ENCODE measurements at regions not wholly inside any gene's neighbourhood (a gene's known extent, or its start where the extent isn't known, plus 50 kb on each side); places are given as distances from the start of the nearest gene placed in this dataset.
"Not testable (repeated sequence)": the region's sequence is repeated elsewhere in the genome, so short reads cannot be mapped to it uniquely, and the experiment has no call there.

DNA sequence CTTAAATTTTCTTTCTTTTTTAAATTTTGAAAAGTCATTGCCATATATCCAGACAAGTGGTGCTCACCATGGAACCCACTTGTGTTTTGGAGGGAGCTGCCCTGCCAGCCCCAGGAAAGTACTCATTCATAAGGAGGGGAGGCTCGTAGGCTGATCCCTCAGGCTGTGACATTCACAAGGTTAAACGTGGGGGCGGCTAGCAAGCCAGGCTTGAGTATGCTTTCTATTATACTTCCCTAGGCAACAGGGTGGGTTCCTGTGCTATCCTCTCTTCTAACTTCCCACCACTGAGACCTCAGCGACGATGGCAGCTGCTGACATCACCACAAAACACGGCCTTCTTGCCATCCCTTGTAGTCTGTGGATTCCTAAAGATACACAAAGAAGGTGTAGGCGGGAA is 160.5 kb upstream of the C2CD4B start:
- DNase-seq, result no peak

DNA sequence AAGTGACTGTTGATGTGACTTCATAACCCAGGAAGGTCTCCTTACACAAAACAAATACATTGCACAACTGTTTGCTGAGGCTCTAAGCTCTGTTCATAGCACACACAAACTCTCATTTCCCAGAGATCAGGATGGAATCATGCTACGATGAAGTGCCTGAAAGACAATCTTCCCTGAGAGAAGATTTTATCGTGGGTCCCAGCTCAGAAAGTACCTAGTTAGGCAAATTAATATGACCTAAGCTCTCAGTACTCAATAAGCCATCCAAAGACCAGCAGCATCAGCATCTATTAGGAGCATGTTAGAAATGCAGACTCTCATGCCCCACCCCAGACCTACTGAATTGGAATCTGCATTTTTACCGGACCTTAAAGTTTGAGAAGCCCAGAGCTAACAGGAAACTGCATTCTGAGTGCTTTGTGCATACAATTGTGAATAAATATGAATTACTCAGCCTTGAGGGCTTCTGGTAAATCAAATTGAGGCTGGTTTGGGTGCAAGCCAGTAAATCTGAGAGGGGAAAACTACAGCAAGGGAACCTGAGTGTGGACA is 161.5 kb upstream of the C2CD4B start:
- DNase-seq, result no peak

DNA sequence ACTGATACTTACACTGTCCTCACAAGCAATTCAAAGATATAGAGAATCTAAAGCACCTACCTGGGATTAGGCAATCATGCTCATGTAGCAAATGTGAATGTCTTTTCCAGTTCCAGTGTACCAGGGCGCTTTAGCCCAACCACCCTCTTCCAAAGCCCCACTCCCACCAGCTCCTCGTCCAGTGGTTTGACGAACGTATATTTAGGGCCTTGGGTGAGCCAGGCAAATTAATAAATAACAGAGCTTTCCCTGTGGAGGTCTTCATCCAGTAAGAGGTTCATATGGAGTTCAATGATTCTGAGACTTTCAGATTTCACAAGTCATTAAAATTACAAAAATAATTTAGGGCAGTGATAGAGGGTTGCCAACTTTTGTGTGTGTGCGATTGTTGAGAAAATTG is 162.3 kb upstream of the C2CD4B start:
- DNase-seq, result no peak

DNA sequence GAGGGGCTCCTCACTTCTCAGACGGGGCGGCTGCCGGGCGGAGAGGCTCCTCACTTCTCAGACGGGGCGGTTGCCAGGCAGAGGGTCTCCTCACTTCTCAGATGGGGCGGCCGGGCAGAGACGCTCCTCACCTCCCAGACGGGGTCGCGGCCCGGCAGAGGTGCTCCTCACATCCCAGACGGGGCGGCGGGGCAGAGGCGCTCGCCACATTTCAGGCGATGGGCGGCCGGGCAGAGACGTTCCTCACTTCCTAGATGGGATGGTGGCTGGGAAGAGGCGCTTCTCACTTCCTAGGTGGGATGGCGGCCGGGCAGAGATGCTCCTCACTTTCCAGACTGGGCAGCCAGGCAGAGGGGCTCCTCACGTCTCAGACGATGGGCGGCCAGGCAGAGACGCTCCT is 167.4 kb upstream of the C2CD4B start:
- not testable (repeated sequence) for DNase-seq

DNA sequence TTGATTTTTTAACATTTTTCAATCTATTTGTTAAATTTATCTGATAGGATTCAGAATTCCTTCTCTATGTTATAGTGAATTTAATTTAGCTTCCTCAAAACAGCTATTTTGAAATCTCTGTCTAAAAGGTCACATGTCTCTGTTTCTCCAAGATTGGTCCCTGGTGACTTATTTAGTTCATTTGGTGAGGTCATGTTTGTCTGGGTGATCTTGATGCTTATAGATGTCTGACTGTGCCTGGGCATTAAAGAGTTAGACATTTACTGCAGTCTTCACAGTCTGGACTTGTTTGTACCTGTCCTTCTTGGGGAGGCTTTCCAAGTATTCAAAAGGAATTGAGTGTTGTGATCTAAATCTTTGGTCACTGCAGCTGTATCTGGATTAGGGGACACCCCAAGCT is 169.5 kb upstream of the C2CD4B start:
- no peak for DNase-seq

DNA sequence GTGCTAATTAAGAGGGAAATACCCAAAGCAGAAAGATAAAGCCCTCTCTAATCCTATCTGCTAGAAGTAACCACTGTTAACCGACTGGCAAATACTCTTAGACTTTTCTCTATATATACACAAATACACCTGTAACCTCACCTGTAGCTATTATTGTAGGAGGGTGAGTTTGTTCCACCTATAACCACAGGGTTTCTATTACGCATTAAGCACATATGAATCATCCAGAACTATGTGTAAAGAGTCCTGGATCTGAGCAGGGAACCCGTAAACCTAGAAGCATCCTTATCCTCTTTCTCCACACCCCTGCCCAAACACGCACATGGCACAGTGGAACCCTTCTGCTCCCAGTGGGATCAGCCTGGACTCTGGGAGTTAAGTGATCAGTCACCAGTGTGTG is 172.8 kb upstream of the C2CD4B start:
- DNase-seq, result no peak

DNA sequence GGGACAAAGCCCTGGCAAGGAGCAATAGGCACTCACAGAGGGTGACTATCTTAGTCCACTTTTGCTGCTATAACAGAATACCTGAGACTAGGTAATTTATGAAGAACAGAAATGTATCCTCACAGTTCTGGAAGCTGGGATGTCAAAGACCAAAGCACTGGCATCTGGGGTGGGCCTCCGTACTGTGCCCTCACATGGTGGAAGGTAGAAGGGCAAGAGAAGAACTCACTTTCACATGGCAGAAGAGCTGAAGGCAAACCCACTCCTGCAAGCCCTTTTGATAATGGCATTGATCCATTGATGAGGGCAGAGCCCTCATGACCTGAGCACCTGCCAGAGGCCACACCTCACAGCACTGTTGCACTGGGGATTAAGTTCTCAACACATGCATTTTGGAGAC is 173.4 kb upstream of the C2CD4B start:
- DNase-seq, result no peak

DNA sequence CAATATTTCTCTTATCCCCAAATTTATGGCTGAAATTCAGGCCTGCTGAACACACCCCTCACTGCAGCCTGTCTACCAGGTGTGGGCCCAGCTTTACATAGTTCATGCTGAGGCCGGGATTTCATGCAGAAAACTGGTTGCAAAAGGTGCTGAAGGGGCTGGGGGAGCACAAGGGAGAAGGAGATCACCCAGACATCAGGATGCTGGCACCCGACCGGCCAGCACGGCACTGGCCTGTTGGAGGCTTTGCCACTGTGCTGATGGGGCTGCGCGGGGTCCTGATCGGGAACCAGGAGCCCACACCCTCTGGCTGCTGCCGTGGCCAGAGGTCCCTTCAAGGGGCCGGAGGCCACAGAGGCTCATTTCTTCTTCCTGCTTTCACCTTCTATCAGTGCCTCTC is 177.9 kb upstream of the C2CD4B start:
- no peak for DNase-seq

DNA sequence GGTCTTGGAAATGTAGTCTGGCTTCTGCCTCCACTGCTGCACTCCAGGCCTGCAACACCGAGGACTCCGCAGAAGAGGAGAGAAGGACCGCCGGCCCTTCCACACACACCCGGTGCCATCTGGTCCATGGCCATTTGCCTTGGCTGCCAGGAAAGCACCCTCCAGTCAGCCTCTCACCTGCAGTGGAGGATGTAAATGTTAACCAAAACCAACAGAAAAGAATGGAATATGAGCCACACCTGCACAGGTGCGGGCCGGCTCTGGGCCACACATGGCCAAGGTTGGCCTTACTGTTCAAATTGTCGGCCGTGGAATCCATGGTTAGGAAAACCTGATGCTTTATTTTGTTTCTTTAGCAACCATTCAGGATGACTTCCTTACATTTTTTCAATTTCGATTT is 178.3 kb upstream of the C2CD4B start:
- no peak for DNase-seq

DNA sequence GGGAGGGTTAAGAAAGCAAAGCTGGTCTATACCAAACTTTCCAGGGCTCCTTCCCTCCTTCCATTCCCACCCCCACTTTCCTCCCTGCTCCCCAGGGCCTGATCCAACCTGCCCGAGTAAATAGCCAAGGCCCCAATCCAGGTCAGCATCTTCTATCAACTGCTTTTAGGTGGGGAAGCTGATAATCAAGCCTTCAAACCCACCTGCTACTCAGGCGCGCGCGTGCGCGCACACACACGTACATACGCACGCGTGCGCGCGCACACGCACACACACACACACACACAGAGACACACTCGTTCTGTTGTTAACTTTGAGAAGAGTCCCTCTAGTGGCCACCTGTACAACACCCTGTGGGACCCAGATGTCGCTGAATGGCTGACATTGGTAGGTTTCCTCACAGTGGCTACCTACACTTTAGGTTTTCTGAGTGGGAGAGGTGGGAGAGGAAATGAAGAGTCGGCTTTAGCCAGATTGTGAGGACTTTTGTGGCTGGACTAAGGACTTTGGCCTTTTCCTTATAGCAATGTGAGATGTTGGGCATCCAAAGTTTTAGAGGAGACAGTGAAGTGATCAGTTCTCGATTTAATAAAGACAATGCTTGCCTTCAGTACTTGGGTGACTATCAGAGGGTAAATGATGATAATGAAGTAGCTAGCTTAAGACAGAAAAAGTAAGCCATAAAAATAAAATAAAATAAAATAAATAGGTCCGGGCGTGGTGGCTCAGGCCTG is 179.9 kb upstream of the C2CD4B start:
- DNase-seq, result peak; percentile 40

DNA sequence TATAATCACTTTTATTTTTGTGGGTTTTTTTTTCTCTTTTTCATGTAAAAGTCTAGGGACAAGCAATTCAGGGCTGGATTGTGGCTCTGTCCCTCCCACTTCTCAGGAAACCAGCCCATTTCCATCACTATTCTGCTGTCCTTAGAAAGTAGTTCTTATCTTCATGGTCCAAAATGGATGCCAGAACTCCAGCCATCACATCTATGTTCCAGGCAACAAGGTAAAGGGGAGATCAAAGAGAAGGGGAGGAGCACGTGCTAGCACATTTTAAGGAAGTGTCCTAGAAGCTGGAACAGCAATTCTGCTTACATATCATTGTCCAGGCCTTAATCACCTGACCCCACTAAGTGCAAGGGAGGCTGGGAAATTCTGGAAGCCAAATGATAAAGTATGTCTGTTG is 181.1 kb upstream of the C2CD4B start:
- DNase-seq, result no peak

DNA sequence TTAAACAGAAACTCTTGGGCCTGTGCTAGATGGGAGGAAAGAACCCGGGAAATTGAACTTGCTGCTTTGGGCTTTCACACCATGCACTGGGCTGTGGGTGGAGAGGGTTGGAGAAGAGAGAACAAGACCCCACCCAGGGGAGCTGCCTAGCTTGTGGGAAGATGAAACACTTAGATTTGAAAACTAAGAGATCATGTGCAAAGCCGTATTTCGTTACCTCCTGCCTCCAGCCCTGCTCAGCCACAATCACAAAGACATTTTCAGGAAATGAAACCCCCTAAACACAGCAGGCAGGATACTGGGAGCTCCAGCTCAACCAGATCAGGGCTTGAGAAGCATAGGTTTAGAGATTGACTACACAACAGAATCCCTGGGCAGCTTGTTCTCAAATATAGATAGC is 183.0 kb upstream of the C2CD4B start:
- no peak for DNase-seq

DNA sequence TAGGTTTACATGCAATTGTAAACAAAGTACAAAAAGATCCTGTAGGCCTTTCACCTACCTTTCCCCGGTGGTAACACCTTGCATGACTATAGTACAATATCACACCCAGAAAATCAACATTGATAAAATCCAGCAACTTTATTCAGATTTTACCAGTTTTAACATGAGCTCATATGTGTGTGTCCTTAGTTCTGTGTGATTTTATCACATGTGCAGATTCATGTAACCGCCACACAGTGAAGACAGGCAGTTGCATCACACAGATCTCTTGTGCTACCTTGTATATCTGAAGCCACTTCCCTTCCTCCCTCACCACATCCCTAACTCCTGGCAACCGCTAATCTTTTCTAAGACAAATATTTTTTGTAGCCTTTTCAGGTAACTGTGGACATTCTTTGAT is 183.5 kb upstream of the C2CD4B start:
- DNase-seq, result no peak

DNA sequence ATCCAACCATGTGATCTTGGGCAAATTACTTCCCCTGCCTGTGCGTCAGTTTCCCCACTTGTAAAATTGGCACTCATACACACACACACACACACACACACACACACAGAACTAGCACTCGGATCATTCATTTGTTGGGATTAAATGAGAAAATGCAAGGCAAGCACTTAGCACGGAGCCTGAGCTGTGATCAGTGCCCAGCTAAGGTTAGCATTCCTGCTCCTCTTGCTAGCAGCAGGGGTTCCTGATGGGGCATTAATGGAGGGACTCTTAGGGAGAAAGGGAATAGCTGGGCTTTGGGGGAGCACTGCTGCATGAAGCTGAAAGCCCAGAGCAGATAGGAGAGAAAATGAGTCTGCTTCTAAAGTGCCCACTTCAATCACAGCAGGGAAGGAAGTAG is 187.7 kb upstream of the C2CD4B start:
- DNase-seq, result no peak

DNA sequence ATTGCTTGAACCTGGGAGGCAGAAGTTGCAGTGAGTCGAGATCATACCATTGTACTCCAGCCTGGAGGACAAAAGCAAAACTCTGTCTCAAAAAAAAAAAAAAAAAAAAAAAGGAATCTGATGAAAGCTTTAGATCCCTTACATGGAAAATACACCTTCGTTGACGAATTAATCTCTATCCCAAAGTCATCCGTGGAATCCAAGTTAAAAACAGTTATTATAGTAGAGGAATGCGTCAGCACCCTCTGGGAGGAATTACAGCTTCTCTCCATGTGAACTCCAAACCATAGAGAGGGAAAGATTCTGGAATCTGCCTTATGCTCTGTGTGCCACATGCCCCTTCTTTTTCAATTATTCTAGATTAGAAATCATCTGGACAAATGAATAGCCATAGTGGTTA is 192.3 kb upstream of the C2CD4B start:
- no peak for DNase-seq

DNA sequence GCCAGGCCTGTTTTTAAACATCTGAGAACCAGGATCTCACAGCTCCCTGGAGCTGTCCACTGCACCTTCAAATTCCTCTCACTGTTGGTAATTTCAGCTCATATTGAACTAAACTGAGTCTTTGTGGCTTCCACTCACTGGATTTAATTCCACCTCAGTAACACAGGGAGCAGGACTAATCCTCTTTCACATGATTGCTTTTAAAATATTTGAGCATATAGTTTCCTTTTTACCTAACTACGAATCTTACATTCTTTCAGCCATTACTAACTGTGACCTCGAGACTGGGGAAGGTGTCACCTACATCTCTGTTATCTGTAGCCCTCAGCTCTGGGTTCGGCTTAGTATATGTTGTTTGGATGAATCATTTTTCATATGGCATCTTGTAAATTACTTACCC is 194.3 kb upstream of the C2CD4B start:
- DNase-seq, result no peak

DNA sequence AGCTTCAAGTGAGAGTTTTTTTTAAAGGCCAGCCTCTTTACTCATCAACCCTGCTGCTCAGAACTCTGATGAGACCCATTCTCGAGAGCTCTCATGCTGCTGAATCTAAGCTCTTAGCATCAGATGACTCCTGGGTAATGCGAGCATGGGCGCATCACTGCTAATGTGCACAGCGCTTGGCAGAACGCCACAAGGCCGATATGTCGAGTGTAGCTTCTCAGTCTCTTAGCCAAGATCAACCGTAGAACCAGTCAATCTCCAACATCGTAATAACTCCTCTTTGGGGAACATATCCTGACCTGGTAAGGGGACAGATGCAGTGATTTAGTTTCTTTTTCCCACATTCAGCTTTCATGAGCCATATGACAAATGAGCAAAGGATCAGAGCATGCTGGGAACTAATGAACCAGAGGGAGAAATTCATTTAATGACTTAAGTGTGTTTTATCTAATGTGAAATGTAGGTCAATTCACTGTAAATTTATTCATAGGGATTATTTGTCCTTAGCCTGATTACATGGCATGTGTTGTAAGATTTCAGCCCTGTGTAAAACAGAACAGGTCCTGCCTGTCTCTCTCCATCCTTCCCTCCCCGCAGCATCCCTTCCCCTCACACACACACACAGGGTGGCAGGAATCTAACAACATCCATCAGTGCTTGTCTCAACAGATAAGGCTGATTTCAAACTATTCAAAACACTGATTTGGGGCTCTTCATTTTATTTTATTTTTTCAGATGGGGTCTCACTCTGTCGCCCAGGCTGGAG is 195.4 kb upstream of the C2CD4B start:
- no peak for DNase-seq

DNA sequence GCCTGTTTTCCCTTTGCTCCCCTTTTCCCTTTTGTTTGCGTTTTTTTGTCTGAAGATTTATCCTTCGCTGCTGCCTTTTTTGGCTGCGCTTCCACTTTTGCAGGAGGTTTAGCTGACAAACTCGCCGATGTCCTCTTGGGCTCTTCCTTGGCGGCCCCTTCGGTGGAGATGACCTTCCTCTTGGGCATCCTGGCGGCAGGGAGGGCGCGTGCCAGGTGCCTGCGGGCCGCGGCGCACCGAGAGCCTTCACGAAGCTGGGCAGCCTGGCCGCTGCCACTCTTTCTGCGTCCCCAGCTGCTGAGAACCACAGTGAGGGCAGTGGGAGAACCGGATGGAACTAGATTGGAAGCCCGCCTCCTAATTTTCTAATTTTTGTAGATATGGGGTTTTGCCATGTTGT is 197.1 kb upstream of the C2CD4B start:
- no peak for DNase-seq

DNA sequence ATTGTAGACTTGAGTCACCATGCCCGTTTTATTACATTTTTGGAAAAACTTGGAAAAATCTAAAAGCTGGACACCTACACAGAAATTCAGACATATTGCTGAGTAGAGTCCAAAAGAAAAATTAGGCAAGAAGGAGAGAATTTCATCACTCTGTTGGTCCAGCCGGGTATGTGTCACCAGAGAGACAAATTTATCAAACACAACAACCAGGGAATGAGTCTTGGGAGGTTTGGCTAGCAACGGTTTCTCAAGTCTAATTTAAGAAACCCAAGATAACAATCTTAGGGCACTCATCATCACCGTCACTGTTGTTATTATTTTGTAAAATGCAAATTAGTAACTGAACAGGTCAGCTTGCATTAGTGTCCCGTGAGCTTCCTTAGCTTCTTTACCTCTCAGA is 197.5 kb upstream of the C2CD4B start:
- no peak for DNase-seq

DNA sequence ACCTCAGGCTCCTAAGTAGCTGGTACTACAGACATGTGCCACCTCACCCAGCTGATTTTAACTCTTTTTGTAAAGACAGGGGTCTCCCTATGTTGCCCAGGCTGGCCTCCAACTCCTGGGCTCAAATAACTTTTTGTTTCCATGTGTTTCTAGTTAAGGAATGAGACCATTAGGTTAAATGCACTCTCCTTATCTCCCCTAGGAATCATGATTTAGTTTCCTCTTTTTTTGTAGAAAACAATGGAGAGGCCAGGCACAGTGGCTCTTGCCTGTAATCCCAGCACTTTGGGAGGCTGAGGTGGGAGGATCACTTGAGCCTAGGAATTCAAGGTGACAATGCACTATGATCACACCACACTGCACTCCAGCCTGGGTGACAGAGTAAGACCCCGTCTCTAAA is 198.8 kb upstream of the C2CD4B start:
- no peak for DNase-seq

DNA sequence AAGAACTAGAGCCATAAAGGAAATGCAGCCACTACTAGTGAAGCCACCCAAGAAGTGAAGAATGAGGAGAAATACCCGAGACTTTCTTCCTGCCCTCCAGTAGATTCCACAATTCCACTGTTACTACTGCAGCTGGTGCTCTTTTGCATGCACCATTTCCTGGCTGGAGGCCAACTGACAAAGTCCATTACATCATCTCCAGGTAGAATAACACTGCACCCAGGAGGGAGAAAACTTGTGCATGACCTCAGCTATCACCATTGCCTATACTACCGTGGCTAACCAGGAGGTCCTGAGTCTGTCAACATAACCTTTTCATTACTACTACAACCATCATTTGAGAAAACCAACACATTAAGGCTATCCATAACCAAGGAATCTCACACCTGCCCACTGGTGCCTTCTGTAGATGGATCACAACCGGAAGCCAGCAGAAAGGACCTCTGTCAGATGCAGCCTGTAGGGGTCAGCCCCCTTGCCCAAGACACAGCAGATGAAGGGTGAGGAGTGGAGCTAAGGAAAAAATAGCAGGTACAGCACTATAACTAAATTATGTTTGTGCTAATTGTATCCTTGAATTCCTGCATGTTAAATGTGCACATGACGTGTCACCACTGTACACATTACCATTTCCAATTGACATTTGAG is 200.8 kb upstream of the C2CD4B start:
- DNase-seq, result no peak

DNA sequence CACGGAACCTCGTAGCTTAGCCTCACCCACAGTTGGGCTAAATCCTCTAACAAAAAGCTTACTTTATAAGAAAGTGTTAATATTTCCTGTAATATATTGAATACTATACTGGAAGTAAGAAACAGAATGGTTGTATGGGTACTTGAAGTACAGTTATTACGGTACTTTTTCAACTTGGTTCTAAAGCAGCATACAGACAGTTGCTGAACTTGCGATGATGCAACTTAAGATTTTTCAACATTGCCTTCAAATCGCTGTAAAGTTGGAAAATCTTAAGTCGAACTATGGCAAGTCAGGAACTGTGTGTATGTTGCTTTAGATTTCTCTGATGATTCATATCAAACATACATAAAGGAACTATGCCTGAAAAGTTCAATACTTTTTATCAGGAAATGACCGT is 204.4 kb upstream of the C2CD4B start:
- no peak for DNase-seq

DNA sequence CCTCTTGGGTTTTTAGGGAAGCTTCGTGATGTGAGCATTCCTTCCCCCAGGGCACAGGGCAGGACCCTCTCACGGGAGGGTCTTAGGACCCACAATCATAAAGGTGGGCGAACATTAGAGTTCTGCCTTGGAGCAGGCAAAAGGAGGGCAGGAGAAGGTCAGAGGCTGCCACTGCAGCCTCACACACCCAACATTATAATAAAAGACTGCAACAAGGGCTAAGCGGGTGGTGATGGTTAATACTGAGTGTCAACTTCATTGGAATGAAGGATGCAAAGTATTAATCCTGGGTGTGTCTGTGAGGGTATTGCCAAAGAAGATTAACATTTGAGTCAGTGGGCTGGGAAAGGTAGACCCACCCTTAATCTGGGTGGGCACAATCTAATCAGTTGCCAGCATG is 206.6 kb upstream of the C2CD4B start:
- DNase-seq, result not testable (repeated sequence)
